Endothelial cell (in vitro differentiated cells): ENCODE measurements at regions not wholly inside any gene's neighbourhood (a gene's known extent, or its start where the extent isn't known, plus 50 kb on each side); places are given as distances from the start of the nearest gene placed in this dataset.

ENCODE experiments used
- DNase-seq: peaks from one replicate; pipeline ENCODE4 v3.0.0; 2021; ENCODE audit warnings: low spot score
- H3K27ac Mint-ChIP-seq: one replicate; pipeline ENCODE4 v1.8.0; 2021; ENCODE audit warnings: mixed read lengths, inconsistent platforms; ENCODE audit not compliant: unreplicated experiment
- H3K27me3 Mint-ChIP-seq: one replicate; pipeline ENCODE4 v1.8.0; 2021; ENCODE audit warnings: mild to moderate bottlenecking, moderate library complexity, mixed read lengths, inconsistent platforms; ENCODE audit not compliant: unreplicated experiment
- H3K36me3 Mint-ChIP-seq: one replicate; pipeline ENCODE4 v1.8.0; 2021; ENCODE audit warnings: mild to moderate bottlenecking, low read depth, mixed read lengths, inconsistent platforms; ENCODE audit not compliant: unreplicated experiment
- H3K4me1 Mint-ChIP-seq: one replicate; pipeline ENCODE4 v1.8.0; 2021; ENCODE audit warnings: mild to moderate bottlenecking, mixed read lengths, inconsistent platforms; ENCODE audit not compliant: unreplicated experiment
- H3K4me3 Mint-ChIP-seq: one replicate; pipeline ENCODE4 v1.8.0; 2021; ENCODE audit warnings: mild to moderate bottlenecking, mixed read lengths, inconsistent platforms; ENCODE audit not compliant: unreplicated experiment
- H3K9me3 Mint-ChIP-seq: one replicate; pipeline ENCODE4 v1.8.0; 2021; ENCODE audit warnings: mixed read lengths, inconsistent platforms; ENCODE audit not compliant: unreplicated experiment
- TF ChIP-seq, protein P1 (sequence below): fragments of 200-600 bp; sonication (generic); IDR thresholded peaks from one replicate; pipeline ENCODE4 v1.5.0; 2021; ENCODE audit warnings: antibody characterized with exemption; ENCODE audit not compliant: unreplicated experiment

DNA sequence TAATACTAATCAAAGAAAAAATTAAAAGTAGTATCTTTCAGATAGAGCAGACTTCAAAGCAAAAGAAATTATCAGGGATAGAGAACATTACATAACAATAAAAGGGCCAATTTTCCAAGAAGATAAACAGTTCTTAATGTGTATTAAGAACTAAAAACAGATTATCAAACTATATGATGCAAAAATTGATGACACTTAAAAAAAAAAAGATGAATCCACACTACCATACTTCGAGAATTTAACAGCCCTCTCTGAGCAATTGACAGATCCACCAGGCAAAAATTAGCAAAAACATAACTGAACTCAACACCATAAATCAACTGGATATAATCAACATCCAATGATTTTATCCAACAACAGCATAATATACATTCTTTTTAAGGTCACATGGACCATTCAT lies 686.5 kb downstream of the LRFN5 start:
- H3K36me3 Mint-ChIP-seq = no peaks in the 10 kb centered on the region
- no peak overlapping the region for H3K4me3 Mint-ChIP-seq
- no peaks in the 10 kb centered on the region for H3K4me1 Mint-ChIP-seq
- TF ChIP-seq, protein P1, sequence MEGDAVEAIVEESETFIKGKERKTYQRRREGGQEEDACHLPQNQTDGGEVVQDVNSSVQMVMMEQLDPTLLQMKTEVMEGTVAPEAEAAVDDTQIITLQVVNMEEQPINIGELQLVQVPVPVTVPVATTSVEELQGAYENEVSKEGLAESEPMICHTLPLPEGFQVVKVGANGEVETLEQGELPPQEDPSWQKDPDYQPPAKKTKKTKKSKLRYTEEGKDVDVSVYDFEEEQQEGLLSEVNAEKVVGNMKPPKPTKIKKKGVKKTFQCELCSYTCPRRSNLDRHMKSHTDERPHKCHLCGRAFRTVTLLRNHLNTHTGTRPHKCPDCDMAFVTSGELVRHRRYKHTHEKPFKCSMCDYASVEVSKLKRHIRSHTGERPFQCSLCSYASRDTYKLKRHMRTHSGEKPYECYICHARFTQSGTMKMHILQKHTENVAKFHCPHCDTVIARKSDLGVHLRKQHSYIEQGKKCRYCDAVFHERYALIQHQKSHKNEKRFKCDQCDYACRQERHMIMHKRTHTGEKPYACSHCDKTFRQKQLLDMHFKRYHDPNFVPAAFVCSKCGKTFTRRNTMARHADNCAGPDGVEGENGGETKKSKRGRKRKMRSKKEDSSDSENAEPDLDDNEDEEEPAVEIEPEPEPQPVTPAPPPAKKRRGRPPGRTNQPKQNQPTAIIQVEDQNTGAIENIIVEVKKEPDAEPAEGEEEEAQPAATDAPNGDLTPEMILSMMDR = no peak
- H3K27ac Mint-ChIP-seq = no peak overlapping the region
- no peak for DNase-seq
- no peaks in the 10 kb centered on the region for H3K27me3 Mint-ChIP-seq
- H3K9me3 Mint-ChIP-seq = peaks cover 4% of the 10 kb centered on the region

DNA sequence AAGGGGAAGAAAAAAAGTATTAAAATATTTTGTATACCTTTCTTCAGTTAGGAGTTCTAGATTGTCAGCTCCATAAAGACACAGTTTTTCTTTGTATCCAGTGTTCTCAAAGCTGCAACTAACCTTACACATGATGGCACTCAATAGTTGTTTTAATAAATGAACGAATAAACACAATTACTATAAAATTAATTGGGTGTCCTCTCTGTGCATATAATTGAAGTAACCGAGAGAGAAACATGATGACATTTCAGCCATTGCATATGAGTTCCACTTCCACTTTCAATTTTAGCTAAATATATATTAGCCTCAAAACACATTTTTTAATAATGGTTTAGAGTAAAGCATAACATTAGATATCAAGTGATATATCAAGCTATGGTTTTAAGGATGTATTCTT lies 671.2 kb downstream of the LRFN5 start:
- H3K27me3 Mint-ChIP-seq = peaks cover 2% of the 10 kb centered on the region
- no peaks in the 10 kb centered on the region for H3K9me3 Mint-ChIP-seq
- TF ChIP-seq, protein P1 = no peak
- no peak overlapping the region for H3K4me3 Mint-ChIP-seq
- no peaks in the 10 kb centered on the region for H3K36me3 Mint-ChIP-seq
- no peaks in the 10 kb centered on the region for H3K4me1 Mint-ChIP-seq
- H3K27ac Mint-ChIP-seq = no peak overlapping the region
- DNase-seq = no peak

DNA sequence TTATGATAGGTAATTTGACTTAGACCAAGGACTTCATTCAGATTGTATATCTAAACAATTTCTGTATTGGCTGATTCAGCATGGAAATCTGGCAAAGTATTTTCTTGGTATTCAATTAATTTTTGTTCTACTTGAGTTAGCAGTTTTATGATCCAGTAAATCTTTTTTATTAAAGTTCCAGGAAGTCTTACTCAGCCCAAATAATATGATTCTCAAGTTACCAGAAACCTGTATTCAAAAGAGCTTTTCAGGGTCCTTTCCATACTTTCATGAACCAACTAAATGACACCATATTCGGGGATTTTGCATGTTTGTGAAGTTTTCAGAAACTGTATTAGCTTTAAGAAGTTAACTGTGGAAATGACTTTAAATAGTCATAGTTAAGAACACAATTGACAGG lies 662.6 kb downstream of the LRFN5 start:
- H3K4me3 Mint-ChIP-seq = no peak overlapping the region
- DNase-seq = no peak
- TF ChIP-seq, protein P1 = no peak
- H3K4me1 Mint-ChIP-seq = no peaks in the 10 kb centered on the region
- no peaks in the 10 kb centered on the region for H3K36me3 Mint-ChIP-seq
- H3K27ac Mint-ChIP-seq = no peak overlapping the region
- H3K9me3 Mint-ChIP-seq = peaks cover 5% of the 10 kb centered on the region
- H3K27me3 Mint-ChIP-seq = peaks cover 2% of the 10 kb centered on the region

DNA sequence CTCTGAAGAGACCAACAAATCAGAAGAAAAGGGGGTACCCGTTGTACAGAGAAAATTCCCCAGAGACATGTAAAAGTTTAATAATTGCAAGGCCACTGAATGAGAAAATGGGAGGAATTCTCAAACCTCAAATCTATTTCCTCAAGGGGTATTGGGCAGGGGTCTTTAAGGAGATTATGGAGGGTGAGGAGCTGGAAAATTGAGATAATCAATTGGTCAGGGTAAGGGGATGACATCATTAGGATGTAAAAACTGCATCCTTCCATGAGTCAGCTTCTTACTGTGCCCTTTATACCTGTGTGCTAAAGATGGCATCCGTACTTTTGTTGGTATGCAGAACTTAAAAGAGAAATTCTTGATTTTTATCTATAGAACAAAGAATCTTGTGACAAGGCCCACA lies 641.5 kb downstream of the LRFN5 start:
- H3K36me3 Mint-ChIP-seq = no peaks in the 10 kb centered on the region
- no peaks in the 10 kb centered on the region for H3K4me1 Mint-ChIP-seq
- no peaks in the 10 kb centered on the region for H3K27me3 Mint-ChIP-seq
- TF ChIP-seq, protein P1 = no peak
- no peak for DNase-seq
- no peak overlapping the region for H3K27ac Mint-ChIP-seq
- no peaks in the 10 kb centered on the region for H3K9me3 Mint-ChIP-seq
- no peak overlapping the region for H3K4me3 Mint-ChIP-seq

DNA sequence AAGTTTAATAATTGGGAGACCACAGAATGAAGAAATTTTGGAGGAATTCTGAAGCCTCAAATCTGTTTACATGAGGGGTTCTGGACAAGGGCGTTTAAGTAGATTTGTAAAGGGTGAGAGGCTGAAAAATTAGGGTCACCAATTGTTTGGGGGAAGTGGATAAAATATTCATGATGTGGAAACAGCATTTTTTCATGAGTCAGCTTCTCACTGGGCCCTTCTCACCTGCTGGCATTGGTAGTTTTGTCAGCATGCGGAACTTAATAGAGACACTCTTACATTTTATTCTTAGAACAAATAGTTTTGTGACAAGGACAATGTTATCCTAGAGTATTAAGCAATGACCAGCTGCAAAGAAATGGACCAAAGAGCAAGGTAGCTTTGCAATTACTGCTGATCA lies 634.4 kb downstream of the LRFN5 start:
- no peak for DNase-seq
- H3K27me3 Mint-ChIP-seq = no peaks in the 10 kb centered on the region
- H3K4me3 Mint-ChIP-seq = no peak overlapping the region
- no peak overlapping the region for H3K27ac Mint-ChIP-seq
- TF ChIP-seq, protein P1 = no peak
- no peaks in the 10 kb centered on the region for H3K36me3 Mint-ChIP-seq
- H3K4me1 Mint-ChIP-seq = no peaks in the 10 kb centered on the region
- H3K9me3 Mint-ChIP-seq = no peaks in the 10 kb centered on the region
